Peyer's patch (tissue), 4 donors: ENCODE measurements at regions not wholly inside any gene's neighbourhood (a gene's known extent, or its start where the extent isn't known, plus 50 kb on each side); places are given as distances from the start of the nearest gene placed in this dataset.

Experiments used
- CTCF ChIP-seq, 6 experiments: fragments of 450-650 bp in 4 of 6; fragments of 200-600 bp in 2 of 6; sonication (generic) in 1 of 6; IDR thresholded peaks; one replicate each; pipeline ENCODE4 v1.5.1; 2017 to 2019; ENCODE audit warnings: antibody characterized with exemption in 6 of 6, mild to moderate bottlenecking in 3 of 6, moderate library complexity in 1 of 6
- POLR2A ChIP-seq, 2 donors: fragments of 450-650 bp; IDR thresholded peaks; one replicate each; pipeline ENCODE4 v1.5.1; 2017; ENCODE audit warnings: antibody characterized with exemption in 2 of 2, mild to moderate bottlenecking in 2 of 2, moderate library complexity in 2 of 2

DNA sequence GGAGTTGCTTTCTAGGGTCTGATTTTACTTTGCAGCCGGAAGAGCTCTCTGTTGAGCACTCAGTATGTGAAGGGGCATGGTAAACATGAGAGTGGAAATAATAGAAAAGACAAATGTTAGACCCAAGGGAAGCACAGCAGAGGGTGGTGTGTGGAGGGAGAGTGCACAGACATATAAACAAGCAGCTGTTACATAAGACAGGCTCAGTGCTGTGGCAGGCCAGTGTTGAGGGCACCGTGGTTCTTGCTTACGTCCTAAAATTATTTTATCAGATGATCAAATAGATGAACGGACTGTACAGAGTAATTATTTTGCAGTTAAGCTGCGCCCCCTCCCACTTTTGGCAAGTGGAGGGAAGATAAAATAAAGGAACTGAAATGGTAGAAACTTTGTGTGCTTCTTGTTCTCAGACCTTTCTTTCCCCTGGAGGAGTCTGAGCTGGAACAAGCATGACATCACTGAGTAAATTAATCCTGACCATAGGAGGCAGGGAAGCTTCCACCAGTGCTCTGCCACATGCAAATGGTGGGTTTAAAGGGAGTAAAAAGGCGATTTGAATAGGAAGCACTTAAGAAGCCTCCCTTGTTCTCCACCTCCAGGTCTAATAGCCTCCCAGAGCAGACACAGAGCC is 205.6 kb downstream of the IL20RB start:
- no peak for TF ChIP-seq POLR2A (IDR thresholded peaks at IDR 0.05)
- no peak for TF ChIP-seq CTCF (IDR thresholded peaks at IDR 0.05)
